Activated CD4-positive, CD25-positive, alpha-beta regulatory T cell treated with anti-CD3 and anti-CD28 coated beads, Interleukin-2, amount 50 U/mL, for 24 hours (primary cell): ENCODE measurements at regions not wholly inside any gene's neighbourhood (a gene's known extent, or its start where the extent isn't known, plus 50 kb on each side); places are given as distances from the start of the nearest gene placed in this dataset.

Experiments used
- ATAC-seq, 2 donors: fragments of 150-1000 bp; cut with Tn5 transposase; one replicate each; pipeline ENCODE4 v1.10.0; 2021; ENCODE audit warnings: mild to moderate bottlenecking in 1 of 2, moderate library complexity in 1 of 2

- ATAC-seq = no peak
These were observed 51.1 kb upstream of the NCOA1 start for GRCh38 chr2:24439971-24440340.

DNA sequence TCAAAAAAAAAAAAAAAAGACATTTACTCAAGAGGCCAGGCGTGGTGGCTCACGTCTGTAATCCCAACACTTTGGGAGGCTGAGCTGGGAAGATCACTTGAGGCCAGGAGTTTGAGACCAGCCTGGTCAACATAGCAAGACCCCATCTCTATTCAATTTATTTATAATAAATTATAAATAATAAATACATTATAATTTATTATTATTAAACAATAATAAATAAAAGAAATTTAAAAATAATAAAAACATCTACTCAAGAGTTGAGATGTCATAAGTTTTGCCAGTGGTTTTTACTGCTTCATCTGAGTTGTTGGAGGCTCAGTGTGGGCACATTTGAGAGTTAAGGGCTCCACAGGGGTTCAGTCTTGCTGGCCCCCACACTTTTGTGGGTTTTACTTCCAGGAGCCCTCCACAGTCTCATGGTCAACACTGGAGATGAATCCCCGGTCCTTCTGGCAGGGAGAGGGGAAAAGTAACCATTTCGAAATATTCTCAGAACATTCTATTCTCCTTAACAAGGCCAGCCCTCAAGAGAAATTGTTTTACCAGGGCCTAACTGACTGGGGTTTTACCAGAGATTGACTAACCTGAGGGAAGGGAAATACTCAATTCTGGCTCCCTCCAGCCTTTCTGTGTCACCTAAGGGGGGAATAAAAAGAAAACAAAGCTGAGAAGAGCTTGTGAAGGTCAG is 51.6 kb upstream of the NCOA1 start:
- no peak for ATAC-seq

- no peak for ATAC-seq
These were observed 52.9 kb upstream of the NCOA1 start for GRCh38 chr2:24438106-24438505.

DNA sequence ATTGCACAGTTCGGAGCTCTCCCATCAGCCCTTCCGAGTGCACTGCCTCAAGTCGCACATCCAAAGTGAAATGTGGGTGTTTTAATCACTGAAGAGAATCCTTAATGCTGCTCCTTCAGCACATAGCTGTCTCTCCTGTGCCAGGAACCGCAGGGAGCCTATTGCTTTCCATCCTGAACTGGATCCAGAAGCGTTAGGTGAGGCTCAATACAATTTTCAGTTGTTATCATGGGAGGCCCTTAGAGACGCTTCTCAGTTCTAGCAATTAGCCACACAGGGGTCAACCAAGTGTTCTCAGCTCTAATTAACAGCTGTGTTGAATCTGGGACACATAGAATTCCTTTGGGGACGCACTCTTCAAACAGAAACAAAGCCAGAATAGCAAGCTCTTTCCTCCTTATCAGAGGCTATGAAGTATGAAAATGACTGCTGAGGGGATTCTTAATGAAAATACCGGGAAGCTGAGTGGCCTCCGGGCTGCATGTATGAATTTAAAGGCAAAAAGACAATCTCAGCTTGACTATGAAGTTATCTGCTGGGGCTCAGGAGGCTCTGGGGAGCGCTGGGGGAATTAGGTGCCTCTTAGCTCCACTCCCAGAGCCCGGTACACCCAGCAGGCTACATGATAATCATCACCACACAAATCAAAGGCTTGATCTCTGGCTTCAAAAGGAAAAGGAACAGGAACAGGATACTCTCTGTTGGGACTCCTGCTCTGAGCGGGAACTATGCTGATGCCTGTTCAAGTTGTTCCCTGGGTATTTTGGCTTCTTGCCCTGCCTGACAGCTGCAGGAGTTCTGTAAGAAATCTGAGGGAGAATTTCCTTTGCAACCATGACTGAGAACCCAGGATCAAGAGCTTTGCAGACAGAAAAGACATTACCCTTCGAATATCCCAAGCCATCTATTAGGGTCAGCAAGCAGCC is 55.4 kb upstream of the NCOA1 start:
- no peak for ATAC-seq

GRCh38 chr2:24434541-24434940 is 56.5 kb upstream of the NCOA1 start:
- no peak for ATAC-seq

- no peak for ATAC-seq
These were observed 58.3 kb upstream of the NCOA1 start for GRCh38 chr2:24432735-24433134.

GRCh38 chr2:24432121-24432520 is 58.9 kb upstream of the NCOA1 start:
- no peak for ATAC-seq

DNA sequence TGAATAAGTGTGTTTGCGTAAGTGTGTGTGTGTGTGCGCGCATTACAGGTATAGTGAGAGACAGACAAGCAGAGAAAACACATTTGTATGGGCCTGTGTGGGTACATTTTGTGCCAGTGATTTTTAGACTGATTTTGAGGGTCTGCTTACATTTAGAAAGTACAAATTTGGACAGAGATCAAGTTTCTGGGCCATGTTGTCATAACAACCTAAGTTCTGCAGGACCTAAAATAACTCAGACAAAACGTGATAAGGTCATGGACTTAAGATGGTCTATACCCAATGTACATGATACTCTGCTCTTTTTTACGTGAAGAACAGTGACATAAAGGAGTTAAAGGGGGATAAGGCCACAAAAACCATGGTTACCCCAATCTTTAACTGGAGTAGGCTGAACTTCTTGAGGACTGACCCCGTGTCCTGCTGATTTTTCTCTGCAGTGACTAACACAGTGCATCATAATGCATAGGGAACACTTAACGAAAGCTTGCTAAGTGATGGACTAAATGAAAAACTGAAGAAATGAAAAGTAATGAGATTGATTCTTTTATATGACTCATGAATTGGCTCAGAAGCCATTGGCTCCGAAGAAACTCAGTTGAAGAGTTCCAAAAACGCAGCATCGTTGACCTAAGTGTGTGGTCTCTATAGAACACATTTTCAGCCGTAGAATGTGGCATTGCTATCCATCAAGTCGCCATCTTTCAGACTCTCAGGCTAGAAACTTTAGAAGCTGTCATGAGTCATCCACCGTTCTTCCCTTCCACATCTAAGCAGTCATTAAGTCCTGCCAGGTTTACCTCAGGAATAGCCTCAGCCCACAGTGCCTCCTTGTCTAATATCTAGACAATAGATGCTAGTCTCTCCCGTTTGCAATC is 61.6 kb upstream of the NCOA1 start:
- no peak for ATAC-seq

GRCh38 chr2:24424387-24424786 is 64.1 kb upstream of the ITSN2 start:
- ATAC-seq = no peak

- no peak for ATAC-seq
These were observed 62.8 kb upstream of the ITSN2 start for GRCh38 chr2:24423095-24423494.

GRCh38 chr2:24421668-24422067 is 61.3 kb upstream of the ITSN2 start:
- ATAC-seq = peak; percentile 56 to 63

- ATAC-seq = no peak
These were observed 60.0 kb upstream of the ITSN2 start for GRCh38 chr2:24420373-24420772.

DNA sequence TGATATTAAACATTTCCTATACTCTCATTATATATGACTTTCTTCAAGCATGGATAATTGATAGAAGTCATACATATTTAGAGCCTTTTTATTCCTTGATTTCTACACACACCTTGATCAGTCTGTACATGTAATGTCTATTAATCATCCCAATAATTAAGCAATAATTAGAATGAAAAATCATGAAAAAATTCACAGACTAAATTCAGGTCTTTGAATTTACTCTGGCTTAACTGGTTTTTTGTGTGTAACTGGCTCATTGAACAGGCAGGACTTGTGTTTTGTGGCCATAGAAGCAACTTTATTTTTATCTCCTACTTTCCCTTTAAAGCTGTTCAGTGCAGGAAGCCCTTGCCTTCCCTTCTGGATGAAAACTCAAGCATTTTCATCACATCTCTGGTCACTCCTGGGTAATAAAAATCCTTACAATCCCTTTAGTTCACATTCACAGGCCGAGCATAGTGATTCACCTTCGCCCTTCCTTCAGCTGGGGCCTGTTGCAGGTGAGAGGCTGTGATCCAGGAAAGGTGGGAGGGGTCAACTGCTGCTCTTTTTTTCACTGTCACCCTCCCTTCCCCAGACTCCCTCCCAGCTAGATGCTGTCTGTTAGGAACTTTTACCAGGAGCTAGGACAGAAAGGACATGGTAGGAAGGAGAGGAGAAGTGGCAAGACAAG is 58.0 kb upstream of the ITSN2 start:
- ATAC-seq = no peak

DNA sequence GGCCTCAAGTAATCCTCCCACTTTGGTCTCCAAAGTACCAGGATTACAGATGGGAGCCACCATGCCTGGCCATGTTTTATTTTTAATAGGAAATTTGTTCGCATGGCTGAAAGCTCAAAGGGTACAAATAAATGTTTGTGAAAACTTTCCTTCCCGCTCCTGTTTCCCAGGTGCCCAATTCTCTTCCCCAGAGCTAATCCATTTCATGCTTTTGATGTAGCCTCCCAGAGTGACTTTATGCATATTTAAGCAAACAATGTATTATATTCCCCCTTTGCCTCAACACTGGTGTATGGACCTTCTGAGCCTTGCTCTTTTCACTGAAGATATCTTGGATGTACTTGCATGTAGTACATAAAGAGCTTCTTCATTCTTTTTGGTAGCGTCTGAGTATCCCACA is 52.5 kb upstream of the ITSN2 start:
- no peak for ATAC-seq

DNA sequence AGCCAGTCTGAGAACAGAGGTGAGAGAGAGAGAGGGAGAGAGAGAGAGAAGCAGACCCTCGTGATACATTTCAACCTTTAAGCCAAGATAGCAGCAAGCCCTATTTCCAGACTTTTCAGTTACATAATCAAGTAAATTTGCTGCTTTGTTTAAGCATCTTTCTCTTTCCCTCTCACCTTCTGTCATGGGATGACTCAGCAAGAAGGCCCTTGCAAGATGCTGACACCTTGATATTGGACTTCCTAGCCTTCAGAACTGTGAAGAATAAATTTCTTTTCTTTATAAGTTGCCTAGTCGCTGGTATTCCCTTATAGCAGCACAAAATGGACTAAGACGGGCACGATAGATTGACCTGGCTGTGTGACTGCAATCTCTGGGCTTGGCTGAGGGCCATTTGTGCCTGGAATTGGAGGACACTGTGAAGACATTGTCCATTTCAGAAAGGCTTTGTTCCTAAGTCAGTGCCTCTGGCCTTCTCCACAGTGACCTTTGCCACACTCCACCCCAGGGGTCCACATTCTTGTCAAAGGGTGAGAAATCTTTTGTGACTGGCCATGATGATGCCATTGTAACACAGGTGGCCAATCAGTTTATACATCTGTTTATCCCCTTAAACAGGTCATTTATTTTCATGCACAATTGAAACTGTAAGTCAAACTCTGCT is 51.3 kb upstream of the ITSN2 start:
- no peak for ATAC-seq

DNA sequence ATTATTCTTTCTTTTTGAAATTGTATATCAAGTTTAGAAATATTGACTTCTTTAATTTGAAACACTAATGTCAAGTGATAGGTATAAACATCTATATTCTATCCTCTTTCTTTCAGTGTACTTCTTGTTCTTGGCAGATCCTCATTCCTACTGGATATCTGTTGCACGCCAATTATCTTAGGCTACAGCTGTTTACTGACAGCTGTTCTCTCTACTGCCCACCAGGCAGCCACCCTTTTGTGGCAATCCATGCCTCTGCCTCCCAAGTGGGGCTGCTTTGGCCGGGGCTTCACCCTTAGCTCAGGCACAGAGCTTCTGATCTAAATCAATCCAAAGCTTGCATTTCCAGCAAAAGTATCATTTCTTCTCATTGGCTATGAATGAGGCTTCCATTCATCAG is 50.6 kb upstream of the ITSN2 start:
- ATAC-seq = no peak

DNA sequence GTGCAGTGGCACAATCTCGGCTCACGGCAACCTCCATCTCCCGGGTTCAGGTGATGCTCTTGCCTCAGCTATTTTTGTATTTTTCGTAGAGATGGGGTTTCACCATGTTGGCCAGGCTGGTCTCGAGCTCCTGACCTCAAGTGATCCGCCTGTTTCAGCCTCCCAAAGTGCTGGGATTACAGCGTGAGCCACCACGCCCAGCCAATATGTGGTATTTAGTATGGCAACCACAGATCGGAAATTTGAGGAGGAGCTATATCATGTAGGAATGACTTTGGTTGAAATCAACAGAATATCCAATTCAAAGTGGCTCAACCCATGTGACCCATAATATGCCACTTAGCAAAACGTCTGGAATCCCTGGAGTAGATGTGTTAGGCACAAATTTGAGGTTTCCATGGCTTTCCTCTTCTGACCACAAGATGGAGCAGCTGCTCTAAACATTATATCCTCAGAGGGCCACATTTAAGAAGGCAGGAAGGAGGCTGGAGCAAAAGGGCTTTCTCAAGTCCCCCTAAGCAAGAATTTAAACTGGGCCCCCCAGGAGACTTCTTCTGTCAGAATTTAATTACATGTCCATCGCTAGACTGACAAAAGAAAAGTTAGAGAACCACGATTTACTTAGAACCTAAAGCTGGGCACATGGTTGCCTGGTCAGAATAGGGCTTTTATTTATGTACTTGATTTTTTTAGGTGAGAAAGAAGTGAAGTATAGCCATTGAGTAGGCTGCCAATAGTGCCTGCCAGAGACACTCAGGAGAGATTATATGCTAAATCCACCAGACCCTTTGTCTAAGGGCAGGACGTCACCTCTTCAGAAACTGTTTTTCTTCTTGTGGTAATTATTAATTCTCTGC is 49.6 kb upstream of the ITSN2 start:
- peak; percentile 38 to 56 for ATAC-seq
